ENCODE measurements at regions not wholly inside any gene's neighbourhood (a gene's known extent, or its start where the extent isn't known, plus 50 kb on each side); places are given as distances from the start of the nearest gene placed in this dataset.

DNA sequence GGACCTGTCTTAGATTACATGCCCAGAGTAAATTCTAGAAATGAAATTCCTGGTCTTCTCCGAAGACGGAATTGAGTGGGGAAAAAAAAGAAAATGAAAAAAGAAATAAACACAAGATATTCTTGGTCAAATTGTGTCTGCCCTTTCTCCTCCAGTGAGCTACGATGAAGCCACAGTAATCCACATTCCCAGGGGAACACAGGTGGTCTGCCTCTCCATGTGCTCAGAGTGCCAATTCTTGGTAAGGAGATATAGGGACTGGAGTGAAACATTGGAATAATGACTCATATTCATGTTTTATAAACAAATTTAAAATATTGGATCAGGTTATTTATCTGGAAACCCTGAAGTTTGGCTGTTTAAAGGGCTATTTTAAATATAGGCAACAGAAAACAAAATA lies 54.2 kb upstream of the MGST2 start:
- TF ChIP-seq, protein P1, sequence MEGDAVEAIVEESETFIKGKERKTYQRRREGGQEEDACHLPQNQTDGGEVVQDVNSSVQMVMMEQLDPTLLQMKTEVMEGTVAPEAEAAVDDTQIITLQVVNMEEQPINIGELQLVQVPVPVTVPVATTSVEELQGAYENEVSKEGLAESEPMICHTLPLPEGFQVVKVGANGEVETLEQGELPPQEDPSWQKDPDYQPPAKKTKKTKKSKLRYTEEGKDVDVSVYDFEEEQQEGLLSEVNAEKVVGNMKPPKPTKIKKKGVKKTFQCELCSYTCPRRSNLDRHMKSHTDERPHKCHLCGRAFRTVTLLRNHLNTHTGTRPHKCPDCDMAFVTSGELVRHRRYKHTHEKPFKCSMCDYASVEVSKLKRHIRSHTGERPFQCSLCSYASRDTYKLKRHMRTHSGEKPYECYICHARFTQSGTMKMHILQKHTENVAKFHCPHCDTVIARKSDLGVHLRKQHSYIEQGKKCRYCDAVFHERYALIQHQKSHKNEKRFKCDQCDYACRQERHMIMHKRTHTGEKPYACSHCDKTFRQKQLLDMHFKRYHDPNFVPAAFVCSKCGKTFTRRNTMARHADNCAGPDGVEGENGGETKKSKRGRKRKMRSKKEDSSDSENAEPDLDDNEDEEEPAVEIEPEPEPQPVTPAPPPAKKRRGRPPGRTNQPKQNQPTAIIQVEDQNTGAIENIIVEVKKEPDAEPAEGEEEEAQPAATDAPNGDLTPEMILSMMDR (IDR thresholded peaks at IDR 0.05): no peak
- peaks cover 19% of the 10 kb centered on the region for H3K4me1 Mint-ChIP-seq
- DNase-seq: no peak
- H3K27me3 Mint-ChIP-seq (ENCODE audit: low read depth, poor library complexity): peaks cover 4% of the 10 kb centered on the region
- no peak overlapping the region for H3K4me3 Mint-ChIP-seq
- peaks cover 11% of the 10 kb centered on the region for H3K9me3 Mint-ChIP-seq
- no peaks in the 10 kb centered on the region for H3K36me3 Mint-ChIP-seq (ENCODE audit: low read depth)
- H3K27ac Mint-ChIP-seq: no peak overlapping the region

DNA sequence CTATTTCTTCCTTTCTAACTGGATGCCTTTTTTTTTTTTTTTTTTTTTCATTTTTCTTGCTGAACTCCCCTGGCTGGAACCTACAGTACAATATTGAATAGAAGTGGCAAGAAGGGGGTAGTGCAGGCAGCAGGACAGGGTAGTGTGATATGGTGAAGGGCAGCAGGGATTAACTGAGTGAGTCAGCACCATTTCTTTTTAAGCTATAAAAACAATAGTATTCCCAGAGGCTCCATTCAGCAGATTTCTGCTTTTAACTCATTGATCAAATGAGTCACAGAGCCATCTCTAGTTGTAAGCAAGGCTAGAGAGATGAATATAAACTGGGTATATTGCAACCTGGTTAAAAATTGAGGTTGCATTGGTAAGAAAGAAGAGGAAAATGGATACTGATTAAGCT lies 53.6 kb upstream of the SETD7 start:
- Mint-ChIP-seq H3K4me3 (no peak overlapping the region), H3K36me3 (ENCODE audit: low read depth) (no peaks in the 10 kb centered on the region), H3K4me1 (peaks cover 33% of the 10 kb centered on the region), H3K27ac (no peak overlapping the region), H3K27me3 (ENCODE audit: low read depth, poor library complexity) (peaks cover 10% of the 10 kb centered on the region), H3K9me3 (peaks cover 11% of the 10 kb centered on the region)
- TF ChIP-seq, protein P1 (IDR thresholded peaks at IDR 0.05): no peak
- DNase-seq: no peak

DNA sequence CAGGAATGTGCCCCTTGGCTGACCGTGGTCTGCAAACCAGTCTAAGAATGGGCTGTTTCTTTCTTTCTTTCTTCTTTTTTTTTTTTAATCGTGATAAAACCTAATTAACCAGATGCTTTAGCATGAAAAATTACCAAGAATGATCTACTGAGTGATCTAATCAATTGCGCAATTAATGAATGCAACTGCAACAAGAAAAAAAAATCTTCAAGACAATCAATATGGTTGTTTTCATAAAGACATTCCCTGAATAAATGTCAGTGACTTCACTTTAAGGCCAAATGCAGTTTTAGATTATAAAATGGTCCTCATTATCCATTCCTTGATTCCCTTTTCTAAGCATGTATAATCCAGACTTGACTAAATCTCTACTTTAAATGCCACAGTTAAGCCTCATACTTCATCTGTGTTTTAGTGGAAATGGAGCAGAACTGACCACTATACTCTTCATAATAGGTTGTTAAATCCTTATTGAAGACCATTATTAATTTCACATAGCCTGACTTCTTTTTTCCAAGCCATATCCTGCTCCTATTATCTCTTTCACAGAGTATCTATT lies 51.6 kb upstream of the SETD7 start:
- Mint-ChIP-seq H3K4me1 (peaks cover 39% of the 10 kb centered on the region), H3K36me3 (ENCODE audit: low read depth) (no peaks in the 10 kb centered on the region), H3K9me3 (peaks cover 11% of the 10 kb centered on the region), H3K27ac (no peak overlapping the region), H3K4me3 (no peak overlapping the region), H3K27me3 (ENCODE audit: low read depth, poor library complexity) (peaks cover 6% of the 10 kb centered on the region)
- DNase-seq: no peak
- TF ChIP-seq, protein P1 (IDR thresholded peaks at IDR 0.05): no peak

DNA sequence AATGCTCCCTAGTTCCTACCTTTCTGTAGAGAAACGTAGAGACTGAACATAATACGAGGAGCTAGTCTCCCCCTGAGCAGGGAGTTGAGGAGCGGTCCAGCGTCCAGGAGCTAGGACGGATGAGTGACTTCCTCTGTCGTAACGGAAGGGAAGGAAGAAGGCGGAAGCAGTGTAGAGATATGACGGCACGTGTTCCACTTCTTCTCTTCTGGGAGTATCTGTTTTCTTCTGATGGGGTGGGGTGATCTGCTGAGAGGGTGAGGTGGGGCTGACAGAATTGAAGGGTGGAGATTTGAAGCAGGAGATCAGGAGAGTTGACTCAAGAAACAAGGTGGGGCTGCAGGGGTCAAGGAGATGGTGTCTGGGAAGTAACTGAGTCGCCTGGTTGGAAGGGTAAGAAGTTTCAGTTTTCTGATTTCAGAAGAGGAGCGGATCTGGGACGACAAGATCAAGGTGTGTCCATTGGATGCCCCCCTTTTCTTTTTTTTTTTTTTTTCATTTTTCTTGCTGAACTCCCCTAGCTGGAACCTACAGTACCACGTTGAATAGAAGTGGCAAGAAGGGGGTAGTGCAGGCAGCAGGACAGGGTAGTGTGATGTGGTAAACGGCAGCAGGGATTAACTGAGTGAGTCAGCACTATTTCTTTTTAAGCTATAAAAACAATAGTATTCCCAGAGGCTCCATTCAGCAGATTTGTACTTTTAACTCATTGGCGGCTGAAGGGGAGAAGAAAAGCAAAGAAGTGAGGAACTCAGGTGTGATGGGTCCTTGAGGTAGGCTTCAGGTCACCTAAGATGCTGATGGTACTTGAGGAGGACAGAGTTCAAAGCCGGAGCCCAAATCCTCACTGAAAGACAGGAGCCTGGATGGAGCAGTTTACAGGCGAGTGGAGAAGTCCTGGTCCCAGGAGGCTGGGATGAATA lies 50.8 kb upstream of the SETD7 start:
- H3K4me3 Mint-ChIP-seq: no peak overlapping the region
- peaks cover 6% of the 10 kb centered on the region for H3K27me3 Mint-ChIP-seq (ENCODE audit: low read depth, poor library complexity)
- no peaks in the 10 kb centered on the region for H3K36me3 Mint-ChIP-seq (ENCODE audit: low read depth)
- H3K4me1 Mint-ChIP-seq: peaks cover 41% of the 10 kb centered on the region
- H3K27ac Mint-ChIP-seq: peak overlapping the region; percentile 57
- H3K9me3 Mint-ChIP-seq: peaks cover 11% of the 10 kb centered on the region
- TF ChIP-seq, protein P1 (IDR thresholded peaks at IDR 0.05): no peak
- DNase-seq: no peak

DNA sequence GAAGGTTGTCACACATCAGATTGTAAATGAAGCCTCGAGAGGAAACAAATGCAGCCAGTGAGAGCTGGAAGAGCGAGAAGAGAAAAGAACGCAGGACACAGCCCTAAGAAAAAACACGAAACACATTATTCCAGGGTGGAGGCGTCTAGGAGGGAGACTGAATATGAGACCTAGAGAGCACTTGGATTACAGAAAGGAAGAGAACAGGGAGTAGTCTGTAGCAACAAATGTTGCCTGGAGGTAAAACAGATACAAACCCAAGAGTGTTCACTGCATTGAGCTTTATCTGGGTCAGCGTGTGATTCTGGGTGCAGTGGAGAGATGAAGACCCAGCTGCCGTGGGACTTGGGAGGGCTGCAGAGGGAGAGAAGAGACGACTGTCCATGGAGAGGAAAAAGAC lies 50.1 kb upstream of the SETD7 start:
- DNase-seq: no peak
- peaks cover 6% of the 10 kb centered on the region for H3K27me3 Mint-ChIP-seq (ENCODE audit: low read depth, poor library complexity)
- TF ChIP-seq, protein P1 (IDR thresholded peaks at IDR 0.05): no peak
- H3K4me3 Mint-ChIP-seq: no peak overlapping the region
- H3K36me3 Mint-ChIP-seq (ENCODE audit: low read depth): no peaks in the 10 kb centered on the region
- H3K27ac Mint-ChIP-seq: peak overlapping the region; percentile 57
- peaks cover 11% of the 10 kb centered on the region for H3K9me3 Mint-ChIP-seq
- H3K4me1 Mint-ChIP-seq: peaks cover 45% of the 10 kb centered on the region
